GM19023 (cell line): ENCODE measurements at regions not wholly inside any gene's neighbourhood (a gene's known extent, or its start where the extent isn't known, plus 50 kb on each side); places are given as distances from the start of the nearest gene placed in this dataset.

Experiments
- ATAC-seq: cut with Tn5 transposase; IDR thresholded peaks from one replicate; pipeline ENCODE4 v1.9.1; 2021; ENCODE audit warnings: mild to moderate bottlenecking, moderate library complexity; ENCODE audit not compliant: unreplicated experiment

GRCh38 chr4:20504146-20504545, 196.1 kb upstream of the PACRGL start:
- ATAC-seq: no peak

DNA sequence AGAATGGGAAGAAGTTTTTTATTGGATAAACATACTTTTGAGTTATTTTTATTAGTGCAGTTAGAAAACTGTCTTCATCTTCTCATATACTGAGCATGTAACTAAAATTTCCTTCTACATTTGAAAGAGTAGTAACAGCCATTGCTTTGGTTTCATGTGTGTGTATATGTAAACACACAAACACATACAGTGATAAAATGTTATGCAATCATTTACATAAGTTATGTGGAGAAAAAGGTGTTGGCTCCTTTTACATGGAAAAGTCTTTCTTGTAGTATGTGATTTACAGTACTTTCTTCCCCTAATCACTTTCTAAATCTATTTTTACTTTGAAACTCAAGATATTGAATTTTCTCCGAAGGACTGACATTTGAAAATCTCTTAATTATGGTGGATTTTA, 194.3 kb upstream of the PACRGL start:
- ATAC-seq: no peak

DNA sequence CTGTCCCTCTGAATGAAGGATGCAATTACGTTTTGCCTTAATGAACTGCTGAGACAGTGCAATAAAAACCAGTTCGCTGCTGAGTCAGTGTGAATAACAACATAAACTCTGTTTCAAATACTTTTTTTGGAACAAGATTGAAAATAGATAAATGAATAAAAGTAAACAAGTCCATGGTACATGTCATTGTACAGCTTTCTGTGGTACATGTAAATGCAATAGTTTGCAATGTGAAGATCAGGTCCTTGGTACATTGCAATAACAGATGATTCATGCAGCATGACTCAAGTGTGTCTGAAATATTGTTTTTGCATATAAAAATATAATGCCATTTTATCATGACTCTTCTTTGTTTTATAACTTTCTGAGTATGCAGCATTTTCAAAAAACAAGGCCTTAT, 193.4 kb upstream of the PACRGL start:
- no peak for ATAC-seq

DNA sequence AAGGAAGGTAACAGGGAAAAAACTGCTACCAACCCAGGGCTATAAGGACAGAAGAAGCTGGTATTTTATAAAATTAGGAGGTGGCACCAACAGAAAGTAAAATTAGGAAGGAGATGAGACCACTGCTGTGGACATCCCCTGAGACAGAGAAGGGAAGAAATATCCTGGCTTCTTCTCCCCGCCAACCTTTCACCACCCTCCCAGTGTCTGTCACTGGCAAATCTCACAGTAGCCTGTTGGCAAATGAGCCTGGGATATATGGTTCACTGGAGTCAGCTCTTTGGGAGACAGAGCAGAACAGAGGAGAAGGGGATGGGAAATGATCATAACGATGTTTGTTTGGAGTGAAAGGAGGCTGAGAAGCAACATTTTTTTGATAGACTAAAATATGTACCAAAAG, 190.9 kb upstream of the PACRGL start:
- no peak for ATAC-seq

GRCh38 chr4:20512033-20512792, 188.0 kb upstream of the PACRGL start:
- no peak for ATAC-seq

- no peak for ATAC-seq
Observed at GRCh38 chr4:20512985-20513384, 187.3 kb upstream of the PACRGL start.

- ATAC-seq: no peak
Observed at GRCh38 chr4:20520901-20521300, 179.4 kb upstream of the PACRGL start.

DNA sequence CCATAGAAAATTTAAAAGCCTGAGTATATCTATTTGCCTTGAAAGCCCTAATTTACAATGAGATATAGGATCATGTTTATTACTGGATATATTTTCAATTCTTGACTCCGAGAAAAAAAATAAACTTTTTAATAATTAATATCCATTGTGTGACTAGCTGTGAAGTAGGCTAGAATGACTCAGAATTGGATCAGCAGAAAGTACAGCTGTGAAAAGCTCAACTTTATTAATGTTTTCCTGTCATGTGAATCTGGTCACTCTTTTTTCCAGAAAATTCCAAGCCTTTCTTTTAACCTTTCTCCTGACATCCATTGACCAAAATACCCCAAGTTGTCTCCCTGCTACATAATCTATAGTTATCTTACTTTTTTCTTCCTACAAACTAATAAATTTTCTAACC, 171.8 kb upstream of the PACRGL start:
- ATAC-seq: no peak

GRCh38 chr4:20529691-20530090, 170.6 kb upstream of the PACRGL start:
- ATAC-seq: no peak

GRCh38 chr4:20532116-20532790, 168.0 kb upstream of the PACRGL start:
- no peak for ATAC-seq

GRCh38 chr4:20532871-20533870, 167.1 kb upstream of the PACRGL start:
- ATAC-seq: no peak

DNA sequence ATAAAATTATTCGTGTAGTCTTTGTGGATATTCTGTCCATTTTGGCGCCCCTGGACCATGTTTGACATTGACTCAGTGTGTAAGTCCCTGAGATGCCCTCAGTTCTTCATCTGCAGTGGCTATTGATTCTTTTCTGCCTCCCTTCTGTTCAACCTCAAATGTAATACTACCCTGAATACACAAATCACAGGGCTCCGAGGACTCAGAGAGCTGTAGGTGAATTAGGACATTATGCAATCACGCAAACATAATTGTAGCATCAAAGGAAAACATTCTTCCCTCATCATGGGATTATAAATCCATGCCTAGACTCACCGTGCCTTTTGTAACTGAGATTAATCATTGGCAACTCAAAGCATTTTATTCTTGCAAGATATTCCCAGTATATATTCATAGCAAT, 161.4 kb upstream of the PACRGL start:
- no peak for ATAC-seq

- no peak for ATAC-seq
Observed at GRCh38 chr4:20543131-20543530, 157.1 kb upstream of the PACRGL start.

DNA sequence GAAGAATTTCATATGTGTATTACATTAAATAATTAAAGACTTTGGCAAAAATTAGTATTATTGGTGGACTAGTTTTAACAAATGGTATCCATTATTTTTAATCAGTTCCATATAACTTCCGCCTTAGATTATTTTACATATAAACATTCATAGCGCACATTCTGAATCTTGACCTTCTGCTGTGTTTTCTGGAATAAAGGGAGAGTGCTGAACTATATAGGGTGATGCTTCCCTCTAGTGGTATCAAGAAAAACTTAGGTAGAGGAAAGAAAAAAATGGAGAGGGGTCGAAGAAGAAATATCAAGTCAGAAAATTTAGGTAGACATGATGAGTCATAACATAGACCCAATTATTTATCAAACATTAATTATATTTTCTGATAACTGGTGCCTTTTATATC, 155.6 kb upstream of the PACRGL start:
- ATAC-seq: no peak

DNA sequence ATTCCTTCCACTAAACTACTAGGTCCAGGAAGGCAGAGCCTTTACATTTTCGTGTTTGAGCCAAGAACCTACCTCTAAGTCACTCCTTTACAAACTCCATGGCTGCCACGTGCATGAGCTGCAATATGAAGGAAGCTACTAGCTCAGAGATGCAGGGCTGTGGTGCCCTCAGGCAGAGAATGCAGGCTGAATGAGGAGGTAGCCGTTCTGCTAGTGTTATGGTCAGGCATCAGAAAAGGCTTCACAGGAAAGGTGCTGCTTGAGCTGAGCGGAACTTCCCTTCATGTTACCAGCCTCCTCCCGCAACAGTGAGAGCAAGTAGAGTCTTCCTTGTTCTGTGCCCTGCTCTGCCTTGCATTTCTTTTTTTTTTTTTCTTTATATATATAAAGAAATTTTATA, 148.3 kb upstream of the PACRGL start:
- no peak for ATAC-seq

GRCh38 chr4:20554134-20554533, 146.1 kb upstream of the PACRGL start:
- ATAC-seq: no peak

DNA sequence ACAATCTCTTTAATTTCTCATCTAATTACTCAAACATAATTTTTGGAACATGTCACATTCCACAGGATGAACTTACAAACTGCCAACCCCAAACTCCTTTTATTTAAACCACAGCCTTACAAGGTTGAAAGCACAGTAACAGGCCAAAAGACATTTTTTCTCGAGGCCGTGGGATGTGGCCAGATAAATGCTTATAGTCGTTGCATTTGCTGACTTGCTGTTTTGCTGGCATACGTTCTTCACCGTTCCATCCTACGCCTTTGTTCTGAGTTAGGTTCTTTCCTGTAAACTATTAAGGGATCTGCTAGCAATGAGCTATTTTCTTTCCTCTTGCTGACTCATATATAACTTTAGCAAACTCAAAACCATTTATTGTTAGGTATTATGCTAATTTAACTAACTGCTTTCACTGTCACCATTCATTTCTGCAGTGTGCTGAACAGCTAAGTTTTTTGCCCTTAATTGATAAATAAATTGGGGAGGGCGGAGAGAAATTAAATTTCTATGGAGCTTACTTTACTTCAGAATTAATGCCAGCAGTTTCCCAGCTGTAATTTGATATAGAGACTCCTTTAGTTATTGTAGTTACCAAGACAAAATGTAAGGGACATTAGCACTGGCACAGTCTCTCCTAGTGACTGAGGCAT, 135.1 kb upstream of the PACRGL start:
- no peak for ATAC-seq

GRCh38 chr4:20570981-20571715, 129.1 kb upstream of the PACRGL start:
- ATAC-seq: no peak

GRCh38 chr4:20572976-20573375, 127.3 kb upstream of the PACRGL start:
- no peak for ATAC-seq

GRCh38 chr4:20574986-20575385, 125.3 kb upstream of the PACRGL start:
- ATAC-seq: no peak
